GM20000 (cell line): ENCODE measurements at regions not wholly inside any gene's neighbourhood (a gene's known extent, or its start where the extent isn't known, plus 50 kb on each side); places are given as distances from the start of the nearest gene placed in this dataset.

ENCODE experiments used
- DNase-seq: peaks from one replicate; pipeline ENCODE4 v3.0.0; 2012; ENCODE audit warnings: low spot score
- TF ChIP-seq, protein P1 (sequence below): IDR thresholded peaks from 2 replicates; pipeline ENCODE4 v1.5.1; 2012; ENCODE audit warnings: mild to moderate bottlenecking, control low read depth; ENCODE audit errors: extremely low read depth, missing control alignments

DNA sequence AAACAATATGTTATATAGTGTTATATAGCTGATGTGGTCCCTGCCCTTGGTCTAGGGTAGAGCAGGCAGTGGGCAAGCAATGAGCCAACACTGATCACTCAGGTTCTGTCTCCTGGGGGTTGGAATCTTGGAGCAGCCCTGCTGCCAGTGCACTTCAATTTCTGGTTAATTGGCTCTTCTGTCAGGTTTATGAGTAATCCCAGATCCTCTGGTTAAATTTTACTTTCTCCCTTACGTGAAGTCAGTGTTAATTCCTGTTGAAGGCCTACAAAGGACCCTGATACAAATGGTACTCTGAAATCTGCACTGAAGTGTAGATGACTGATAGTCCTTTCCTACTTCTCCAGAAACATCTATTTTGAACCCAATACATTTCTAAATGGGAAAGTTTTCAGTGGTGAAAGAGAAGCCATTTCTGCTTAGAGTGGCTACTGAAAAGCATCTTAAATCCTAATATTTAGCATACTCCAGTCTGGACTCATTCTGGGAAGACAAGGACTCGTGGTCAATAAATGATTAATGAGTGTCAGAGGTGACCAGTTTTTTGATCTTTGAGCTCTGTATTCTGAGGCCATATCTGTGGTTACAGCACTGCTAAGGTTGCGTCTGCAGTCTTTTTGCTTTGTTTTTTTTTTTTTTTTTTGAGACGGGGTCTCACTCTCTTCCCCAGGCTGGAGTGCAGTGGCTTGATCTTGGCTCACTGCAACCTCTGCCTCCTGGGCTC lies 442.4 kb downstream of the KIF4B start:
- DNase-seq, result no peak
- TF ChIP-seq, protein P1, sequence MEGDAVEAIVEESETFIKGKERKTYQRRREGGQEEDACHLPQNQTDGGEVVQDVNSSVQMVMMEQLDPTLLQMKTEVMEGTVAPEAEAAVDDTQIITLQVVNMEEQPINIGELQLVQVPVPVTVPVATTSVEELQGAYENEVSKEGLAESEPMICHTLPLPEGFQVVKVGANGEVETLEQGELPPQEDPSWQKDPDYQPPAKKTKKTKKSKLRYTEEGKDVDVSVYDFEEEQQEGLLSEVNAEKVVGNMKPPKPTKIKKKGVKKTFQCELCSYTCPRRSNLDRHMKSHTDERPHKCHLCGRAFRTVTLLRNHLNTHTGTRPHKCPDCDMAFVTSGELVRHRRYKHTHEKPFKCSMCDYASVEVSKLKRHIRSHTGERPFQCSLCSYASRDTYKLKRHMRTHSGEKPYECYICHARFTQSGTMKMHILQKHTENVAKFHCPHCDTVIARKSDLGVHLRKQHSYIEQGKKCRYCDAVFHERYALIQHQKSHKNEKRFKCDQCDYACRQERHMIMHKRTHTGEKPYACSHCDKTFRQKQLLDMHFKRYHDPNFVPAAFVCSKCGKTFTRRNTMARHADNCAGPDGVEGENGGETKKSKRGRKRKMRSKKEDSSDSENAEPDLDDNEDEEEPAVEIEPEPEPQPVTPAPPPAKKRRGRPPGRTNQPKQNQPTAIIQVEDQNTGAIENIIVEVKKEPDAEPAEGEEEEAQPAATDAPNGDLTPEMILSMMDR, result no peak

DNA sequence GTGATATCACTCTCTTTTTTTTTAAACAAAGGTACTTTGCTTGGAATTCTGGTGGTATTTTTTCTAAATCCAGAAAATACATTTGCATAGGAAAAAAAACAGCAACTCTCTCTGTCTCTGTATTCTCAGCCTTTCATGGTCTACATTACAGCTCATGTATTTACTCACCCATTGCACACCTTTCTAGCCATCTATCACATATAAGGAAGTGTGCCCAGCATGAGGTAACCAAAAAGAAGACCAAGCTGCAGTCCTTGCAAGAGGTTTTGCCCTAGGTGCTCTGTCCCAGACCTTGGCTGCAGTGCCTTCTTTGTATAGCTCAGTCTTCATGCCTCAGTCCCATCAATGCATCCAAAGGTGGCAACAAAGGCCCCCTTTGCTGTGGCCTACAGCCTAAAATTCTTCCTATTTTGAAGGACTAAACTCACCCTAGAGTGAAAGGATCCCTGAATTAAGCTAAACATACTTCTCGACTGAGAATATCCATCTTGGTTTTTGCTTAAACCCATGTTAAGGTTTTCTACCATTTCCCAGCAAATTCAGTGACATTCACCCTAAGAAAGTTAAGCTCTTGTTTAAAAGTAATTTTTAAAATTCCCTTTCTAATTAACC lies 446.4 kb downstream of the KIF4B start:
- no peak for DNase-seq
- TF ChIP-seq, protein P1, result no peak

DNA sequence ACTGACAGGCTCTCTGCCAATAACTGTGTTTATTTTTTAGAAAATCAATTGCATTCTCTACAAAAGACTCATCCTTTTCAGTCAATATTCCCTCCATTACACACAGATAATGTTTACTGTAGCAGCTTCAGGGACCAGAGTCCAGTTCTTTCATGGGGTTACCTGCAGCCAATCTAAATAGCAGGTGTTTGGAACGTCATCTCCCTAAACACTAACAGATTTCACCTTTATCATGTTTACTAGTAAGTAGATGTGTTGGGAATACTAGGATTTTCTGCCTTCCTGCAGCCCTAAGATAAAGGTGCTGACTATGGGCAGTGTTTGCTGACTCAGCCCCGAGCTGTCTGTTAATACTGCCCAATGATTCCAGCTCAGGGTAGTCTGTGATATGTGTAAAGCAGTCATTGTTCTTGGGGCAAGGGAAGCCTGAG lies 447.0 kb downstream of the KIF4B start:
- DNase-seq, result no peak
- TF ChIP-seq, protein P1, result no peak

DNA sequence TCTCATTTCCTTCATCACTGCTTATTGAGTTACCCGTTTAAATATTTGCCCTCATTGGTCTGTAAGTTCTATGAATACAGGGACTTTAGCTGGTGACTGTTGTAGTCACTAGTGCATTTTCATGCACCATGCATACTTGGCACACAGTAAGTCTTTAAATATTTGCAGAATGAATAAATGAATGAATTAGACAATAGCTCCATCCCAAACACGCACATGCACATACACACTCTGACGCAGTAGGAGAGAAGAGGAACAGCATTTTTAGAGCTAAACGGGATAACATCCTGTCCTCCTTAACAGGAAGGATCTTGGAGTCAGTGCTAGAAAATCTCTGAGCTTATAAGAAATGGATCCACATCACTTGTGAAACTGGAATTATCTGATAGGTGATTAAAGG lies 447.7 kb downstream of the KIF4B start:
- no peak for DNase-seq
- TF ChIP-seq, protein P1, result no peak

GRCh38 chr5:155466851-155467250 lies 453.3 kb downstream of the KIF4B start:
- TF ChIP-seq, protein P1, result no peak
- no peak for DNase-seq

DNA sequence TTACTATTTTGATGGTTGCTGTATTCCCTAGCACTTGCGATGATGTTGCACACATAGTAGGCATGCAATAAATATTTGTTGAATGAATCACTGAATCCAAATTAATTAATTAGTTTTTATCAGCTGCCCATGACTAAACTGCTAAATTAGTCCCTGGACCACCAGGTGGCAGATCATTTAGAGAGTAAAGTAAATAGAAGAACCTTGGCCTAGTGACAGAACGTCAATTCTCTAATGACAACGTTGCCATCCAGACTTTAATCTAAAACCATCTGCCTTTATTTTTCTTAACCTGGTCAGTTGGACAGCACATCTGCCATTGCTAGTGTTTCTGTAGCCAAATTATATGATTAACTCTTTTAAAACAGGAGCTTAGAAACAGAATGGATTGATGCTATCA lies 457.5 kb downstream of the KIF4B start:
- TF ChIP-seq, protein P1, result no peak
- DNase-seq, result no peak

DNA sequence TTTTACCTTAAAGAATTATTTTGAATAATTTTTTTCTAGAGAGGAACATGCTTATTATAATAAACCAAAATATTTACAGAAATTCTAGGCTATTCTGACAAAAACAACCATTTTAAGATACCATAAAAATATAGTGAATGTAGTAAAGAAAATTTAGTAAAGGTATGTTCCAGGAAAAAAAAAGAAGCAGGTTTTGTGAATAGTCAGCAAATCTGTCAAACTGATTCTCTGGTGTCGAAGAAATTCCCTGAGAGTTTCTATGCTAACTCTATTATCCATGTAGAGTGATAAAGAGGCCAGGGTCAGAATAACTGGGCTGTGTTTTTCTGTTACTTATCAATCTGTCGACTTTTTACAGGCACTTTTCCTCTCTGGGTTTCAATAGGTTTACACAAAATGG lies 459.2 kb downstream of the KIF4B start:
- no peak for DNase-seq

More for the DNA sequence above, 459.2 kb downstream of the KIF4B start:
- TF ChIP-seq, protein P1, result no peak
